Gastroesophageal sphincter (tissue), 4 donors: ENCODE measurements at regions not wholly inside any gene's neighbourhood (a gene's known extent, or its start where the extent isn't known, plus 50 kb on each side); places are given as distances from the start of the nearest gene placed in this dataset.

Experiments used
- ATAC-seq: fragments of 150-250 bp; one replicate; pipeline ENCODE4 v1.9.1; 2016; ENCODE audit warnings: mild to moderate bottlenecking, moderate library complexity
- H3K27ac ChIP-seq, 4 donors: fragments of 200-600 bp; sonication (generic) in 3 of 4; 1 replicate in 3 of 4; 2 replicates in 1 of 4; pipeline ENCODE4 v1.5.1; 2016 to 2019
- H3K27me3 ChIP-seq: fragments of 200-600 bp; sonication (generic); one replicate; pipeline ENCODE4 v1.5.1; 2019
- H3K36me3 ChIP-seq, 2 donors: fragments of 200-600 bp; sonication (generic); one replicate each; pipeline ENCODE4 v1.5.1; 2019; ENCODE audit warnings: control low read depth in 1 of 2
- H3K4me1 ChIP-seq, 3 donors: fragments of 200-600 bp; sonication (generic); 1 replicate in 2 of 3; 2 replicates in 1 of 3; pipeline ENCODE4 v1.5.1; 2016 to 2019; ENCODE audit warnings: control low read depth in 2 of 3
- H3K4me3 ChIP-seq, 2 donors: fragments of 200-600 bp; sonication (generic); one replicate each; pipeline ENCODE4 v1.5.1; 2019; ENCODE audit warnings: mild to moderate bottlenecking in 1 of 2, moderate library complexity in 1 of 2
- H3K9me3 ChIP-seq, 3 donors: fragments of 200-600 bp; sonication (generic); one replicate each; pipeline ENCODE4 v1.5.1; 2017 to 2019; ENCODE audit warnings: control low read depth in 2 of 3
- EP300 ChIP-seq: sonication (generic); formaldehyde crosslinking; IDR thresholded peaks from one replicate; pipeline ENCODE4 v1.6.1; 2017; ENCODE audit warnings: antibody characterized with exemption, mild to moderate bottlenecking
- POLR2A ChIP-seq, 2 donors: fragments of 450-650 bp; IDR thresholded peaks; one replicate each; pipeline ENCODE4 v1.6.1; 2017; ENCODE audit warnings: antibody characterized with exemption in 2 of 2, mild to moderate bottlenecking in 2 of 2, moderate library complexity in 1 of 2
- POLR2AphosphoS5 ChIP-seq: sonication (generic); formaldehyde crosslinking; IDR thresholded peaks from one replicate; pipeline ENCODE4 v1.6.1; 2017; ENCODE audit warnings: antibody characterized with exemption
- WGBS, 2 donors: methylation state at CpG; one replicate each; pipeline ENCODE4 v1.1.5; 2018; ENCODE audit warnings: low coverage in 1 of 2; 5-methylcytosine and 5-hydroxymethylcytosine counted together
- TF ChIP-seq, protein P1 (sequence below), 4 experiments: fragments of 200-600 bp in 2 of 4; fragments of 450-650 bp in 2 of 4; sonication (generic) in 1 of 4; IDR thresholded peaks; one replicate each; pipeline ENCODE4 v1.5.1; 2017 to 2019; ENCODE audit warnings: antibody characterized with exemption in 4 of 4, mild to moderate bottlenecking in 2 of 4, moderate library complexity in 2 of 4

DNA sequence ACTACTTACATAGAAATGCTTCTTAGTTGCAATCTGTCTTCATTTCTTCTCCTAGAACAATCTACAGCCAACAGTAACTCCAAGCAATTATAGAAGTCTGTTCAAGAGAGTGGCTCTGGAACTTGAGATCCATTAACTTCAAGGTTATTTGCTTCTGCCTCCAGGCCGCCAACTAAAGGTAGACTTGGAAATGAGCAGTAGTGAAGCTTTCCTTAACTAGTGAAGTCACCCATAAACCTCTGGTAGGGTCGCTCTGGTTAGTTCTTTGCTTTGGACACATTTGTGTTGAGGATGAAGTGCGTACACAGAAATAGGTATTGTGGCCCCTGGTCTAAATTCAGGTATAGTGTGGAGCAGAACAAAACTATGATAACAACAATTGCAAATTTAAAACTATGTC lies 809.9 kb upstream of the RGS18 start:
- H3K27ac ChIP-seq: no peak overlapping the region

GRCh38 chr1:191350938-191351337 lies 807.3 kb upstream of the RGS18 start:
- Histone ChIP-seq H3K27ac (no peak overlapping the region), H3K36me3 (no peaks in the 10 kb centered on the region), H3K27me3 (no peaks in the 10 kb centered on the region), H3K4me1 (no peaks in the 10 kb centered on the region), H3K9me3 (no peaks in the 10 kb centered on the region), H3K4me3 (no peak overlapping the region)
- ATAC-seq: peak; percentile 69
- TF ChIP-seq, protein P1, sequence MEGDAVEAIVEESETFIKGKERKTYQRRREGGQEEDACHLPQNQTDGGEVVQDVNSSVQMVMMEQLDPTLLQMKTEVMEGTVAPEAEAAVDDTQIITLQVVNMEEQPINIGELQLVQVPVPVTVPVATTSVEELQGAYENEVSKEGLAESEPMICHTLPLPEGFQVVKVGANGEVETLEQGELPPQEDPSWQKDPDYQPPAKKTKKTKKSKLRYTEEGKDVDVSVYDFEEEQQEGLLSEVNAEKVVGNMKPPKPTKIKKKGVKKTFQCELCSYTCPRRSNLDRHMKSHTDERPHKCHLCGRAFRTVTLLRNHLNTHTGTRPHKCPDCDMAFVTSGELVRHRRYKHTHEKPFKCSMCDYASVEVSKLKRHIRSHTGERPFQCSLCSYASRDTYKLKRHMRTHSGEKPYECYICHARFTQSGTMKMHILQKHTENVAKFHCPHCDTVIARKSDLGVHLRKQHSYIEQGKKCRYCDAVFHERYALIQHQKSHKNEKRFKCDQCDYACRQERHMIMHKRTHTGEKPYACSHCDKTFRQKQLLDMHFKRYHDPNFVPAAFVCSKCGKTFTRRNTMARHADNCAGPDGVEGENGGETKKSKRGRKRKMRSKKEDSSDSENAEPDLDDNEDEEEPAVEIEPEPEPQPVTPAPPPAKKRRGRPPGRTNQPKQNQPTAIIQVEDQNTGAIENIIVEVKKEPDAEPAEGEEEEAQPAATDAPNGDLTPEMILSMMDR (IDR thresholded peaks at IDR 0.05): no peak
- TF ChIP-seq POLR2A (IDR thresholded peaks at IDR 0.05) (no peak), POLR2AphosphoS5 (no peak), EP300 (no peak)
- WGBS, 2 donors: 0% methylated on average over 1 of the region's 1 CpG

More for the DNA sequence above, 809.9 kb upstream of the RGS18 start:
- Histone ChIP-seq H3K4me3 (no peak overlapping the region), H3K36me3 (no peaks in the 10 kb centered on the region), H3K4me1 (no peaks in the 10 kb centered on the region), H3K27me3 (no peaks in the 10 kb centered on the region), H3K9me3 (no peaks in the 10 kb centered on the region)
- TF ChIP-seq EP300: no peak
- TF ChIP-seq POLR2AphosphoS5: no peak
- no peak for TF ChIP-seq POLR2A (IDR thresholded peaks at IDR 0.05)
- TF ChIP-seq, protein P1 (IDR thresholded peaks at IDR 0.05): no peak
- ATAC-seq: no peak
- 82 to 92% methylated on average over 3 of the region's 3 CpGs for WGBS, 2 donors

DNA sequence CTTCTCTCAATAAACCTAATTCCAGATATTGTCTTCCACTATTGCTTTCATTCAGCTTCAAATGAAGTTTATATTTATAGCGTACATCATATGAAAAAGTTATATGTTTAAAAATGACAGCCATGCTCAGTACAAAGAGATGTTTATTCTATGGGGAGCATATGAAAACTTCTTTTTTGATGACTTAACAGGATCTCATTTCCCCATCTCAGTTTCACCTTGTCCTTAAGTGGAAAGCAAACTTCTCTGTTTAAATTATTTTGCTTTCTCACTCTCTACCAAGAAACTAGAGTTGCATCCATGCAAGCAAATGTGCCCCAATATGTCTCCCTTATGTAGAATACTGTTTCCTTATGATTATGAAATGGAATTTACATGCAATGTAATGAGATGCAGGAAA lies 799.5 kb upstream of the RGS18 start:
- H3K27ac ChIP-seq: no peak overlapping the region
- H3K36me3 ChIP-seq: no peaks in the 10 kb centered on the region
- 37 to 95% methylated on average over 1 of the region's 1 CpG for WGBS, 2 donors
- H3K27me3 ChIP-seq: no peaks in the 10 kb centered on the region
- H3K4me1 ChIP-seq: no peaks in the 10 kb centered on the region
- TF ChIP-seq, protein P1 (IDR thresholded peaks at IDR 0.05): no peak
- TF ChIP-seq POLR2AphosphoS5: no peak
- no peak for TF ChIP-seq POLR2A (IDR thresholded peaks at IDR 0.05)
- no peak for TF ChIP-seq EP300
- H3K9me3 ChIP-seq: no peaks in the 10 kb centered on the region
- no peak overlapping the region for H3K4me3 ChIP-seq
- ATAC-seq: no peak

GRCh38 chr1:191366686-191367085 lies 791.6 kb upstream of the RGS18 start:
- no peak for ATAC-seq
- H3K4me3 ChIP-seq: no peak overlapping the region
- H3K36me3 ChIP-seq: no peaks in the 10 kb centered on the region
- H3K9me3 ChIP-seq: peaks cover 0 to 5% (median 0%) of the 10 kb centered on the region in 3 donors
- no peaks in the 10 kb centered on the region for H3K27me3 ChIP-seq
- H3K4me1 ChIP-seq: peaks cover 0 to 5% (median 0%) of the 10 kb centered on the region in 3 donors
- 92 to 100% methylated on average over 1 of the region's 1 CpG for WGBS, 2 donors
- TF ChIP-seq POLR2AphosphoS5 (no peak), POLR2A (IDR thresholded peaks at IDR 0.05) (no peak), EP300 (no peak)
- TF ChIP-seq, protein P1 (IDR thresholded peaks at IDR 0.05): no peak
- no peak overlapping the region for H3K27ac ChIP-seq

DNA sequence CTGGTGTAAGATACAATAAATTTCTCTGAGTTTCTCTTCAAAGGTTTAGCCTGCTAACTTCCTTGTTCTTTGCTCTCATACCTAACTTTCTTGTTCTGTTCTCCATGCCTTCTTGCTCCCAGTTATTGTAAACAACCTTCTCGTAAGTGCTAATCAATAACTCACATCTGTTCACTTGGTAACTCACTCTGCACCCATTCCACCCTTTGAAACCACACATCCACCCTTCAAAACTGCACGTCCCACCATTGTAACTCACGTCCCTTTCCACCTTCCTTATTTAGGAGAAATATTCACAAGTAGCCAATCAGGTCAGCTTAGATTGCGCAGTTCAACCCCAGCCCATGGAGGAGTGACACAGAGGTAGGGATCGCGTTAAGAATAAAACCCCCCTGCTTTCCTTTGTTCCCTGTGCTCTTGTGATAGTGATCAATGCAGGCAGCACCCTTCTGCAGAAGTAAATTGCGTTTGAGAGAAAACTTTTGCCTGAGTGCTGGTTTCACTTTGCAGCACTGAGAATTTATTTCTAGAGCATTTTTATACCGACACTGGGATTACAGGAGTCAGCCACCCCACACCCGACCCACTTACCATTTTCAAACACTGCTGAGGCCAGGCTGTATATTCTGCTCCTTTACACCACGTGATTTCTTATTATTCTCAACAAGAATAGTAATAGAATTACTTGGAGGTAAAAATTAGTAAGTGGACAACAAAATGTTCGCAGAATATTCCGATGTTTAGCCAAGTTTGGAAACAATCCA lies 789.2 kb upstream of the RGS18 start:
- H3K27ac ChIP-seq: no peak overlapping the region
- WGBS, 2 donors: 63 to 71% methylated on average over 8 of the region's 12 CpGs
- no peaks in the 10 kb centered on the region for H3K36me3 ChIP-seq
- ATAC-seq: no peak
- H3K27me3 ChIP-seq: no peaks in the 10 kb centered on the region
- TF ChIP-seq EP300 (no peak), POLR2AphosphoS5 (no peak), POLR2A (IDR thresholded peaks at IDR 0.05) (no peak)
- TF ChIP-seq, protein P1 (IDR thresholded peaks at IDR 0.05): no peak
- H3K4me1 ChIP-seq: peaks cover 0 to 9% (median 0%) of the 10 kb centered on the region in 3 donors
- no peak overlapping the region for H3K4me3 ChIP-seq
- H3K9me3 ChIP-seq: peaks cover 0 to 5% (median 0%) of the 10 kb centered on the region in 3 donors
